ENCODE measurements at regions not wholly inside any gene's neighbourhood (a gene's known extent, or its start where the extent isn't known, plus 50 kb on each side); places are given as distances from the start of the nearest gene placed in this dataset.
"Not testable (repeated sequence)": the region's sequence is repeated elsewhere in the genome, so short reads cannot be mapped to it uniquely, and the experiment has no call there.

DNA sequence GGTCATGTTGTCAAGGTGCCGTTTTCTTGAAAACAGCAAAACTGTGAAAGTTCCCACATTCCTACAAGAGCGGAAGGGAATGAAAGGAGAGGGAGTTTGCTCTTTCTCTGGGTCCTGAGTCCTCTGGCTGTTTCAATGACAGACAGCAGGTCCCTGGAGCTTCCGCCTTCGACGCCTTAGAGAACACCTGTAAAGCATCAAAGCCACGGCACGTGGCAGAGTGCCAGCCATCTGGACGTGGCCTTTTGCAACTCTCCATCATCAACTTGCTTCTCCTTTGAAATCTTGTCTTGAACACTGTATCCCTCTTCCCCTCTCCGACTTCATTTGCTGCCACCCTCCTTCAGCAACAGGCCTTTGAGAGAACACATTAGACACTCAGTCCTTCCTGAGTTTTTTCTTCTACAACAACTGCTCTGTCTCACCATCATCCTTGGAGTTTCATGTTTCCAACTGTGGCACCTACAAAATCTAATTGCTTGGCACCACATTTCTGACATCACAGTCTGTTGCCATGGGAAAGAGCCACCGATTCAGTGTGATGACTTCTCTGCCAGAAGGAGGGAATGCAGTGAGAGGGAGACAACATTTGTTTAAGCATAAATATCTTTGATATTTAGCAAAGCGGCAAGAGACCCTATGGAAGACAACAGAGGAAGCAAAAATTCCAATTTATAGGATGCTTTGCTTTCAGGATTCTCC lies 204.9 kb upstream of the PTER start:
- H3K27ac Mint-ChIP-seq, result no peak overlapping the region
- no peaks in the 10 kb centered on the region for H3K36me3 Mint-ChIP-seq (ENCODE audit: insufficient read depth)
- no peak for TF ChIP-seq CTCF (IDR thresholded peaks at IDR 0.05; ENCODE audit: unreplicated experiment)
- no peak overlapping the region for H3K4me3 Mint-ChIP-seq (ENCODE audit: low read depth)
- H3K4me1 Mint-ChIP-seq (ENCODE audit: low read depth), result no peaks in the 10 kb centered on the region
- H3K27me3 Mint-ChIP-seq, result no peaks in the 10 kb centered on the region
- DNase-seq (ENCODE audit: low spot score, unreplicated experiment), result no peak
- H3K9me3 Mint-ChIP-seq (ENCODE audit: low read depth), result peaks cover 4% of the 10 kb centered on the region

- TF ChIP-seq CTCF (IDR thresholded peaks at IDR 0.05; ENCODE audit: unreplicated experiment), result no peak
- H3K4me1 Mint-ChIP-seq (ENCODE audit: low read depth), result no peaks in the 10 kb centered on the region
- no peaks in the 10 kb centered on the region for H3K36me3 Mint-ChIP-seq (ENCODE audit: insufficient read depth)
- H3K27me3 Mint-ChIP-seq, result no peaks in the 10 kb centered on the region
- no peak overlapping the region for H3K4me3 Mint-ChIP-seq (ENCODE audit: low read depth)
- H3K27ac Mint-ChIP-seq, result no peak overlapping the region
- no peak for DNase-seq (ENCODE audit: low spot score, unreplicated experiment)
- H3K9me3 Mint-ChIP-seq (ENCODE audit: low read depth), result peaks cover 4% of the 10 kb centered on the region
Measured at GRCh38 chr10:16232441-16232840, 204.4 kb upstream of the PTER start.

DNA sequence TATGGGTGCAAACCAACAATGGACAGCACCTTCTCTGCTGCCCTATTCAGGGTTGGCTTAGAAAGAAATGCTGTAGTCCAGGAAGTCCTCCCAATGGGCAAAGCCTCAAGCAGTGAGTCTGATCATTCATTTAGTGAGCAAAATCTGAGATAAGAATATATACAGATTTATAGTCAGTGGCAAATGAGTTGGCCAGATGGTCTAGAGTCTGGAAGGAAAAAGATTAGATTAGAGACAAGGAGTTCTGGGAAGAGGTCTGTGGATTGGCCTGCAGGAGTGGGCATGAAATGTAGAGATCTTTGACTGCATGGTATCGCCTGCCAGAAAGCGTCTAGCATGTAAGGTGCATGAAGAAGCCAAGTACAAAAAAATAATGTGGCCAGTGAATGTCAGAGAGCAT lies 201.9 kb upstream of the PTER start:
- Mint-ChIP-seq H3K4me1 (ENCODE audit: low read depth) (no peaks in the 10 kb centered on the region), H3K27me3 (no peaks in the 10 kb centered on the region)

DNA sequence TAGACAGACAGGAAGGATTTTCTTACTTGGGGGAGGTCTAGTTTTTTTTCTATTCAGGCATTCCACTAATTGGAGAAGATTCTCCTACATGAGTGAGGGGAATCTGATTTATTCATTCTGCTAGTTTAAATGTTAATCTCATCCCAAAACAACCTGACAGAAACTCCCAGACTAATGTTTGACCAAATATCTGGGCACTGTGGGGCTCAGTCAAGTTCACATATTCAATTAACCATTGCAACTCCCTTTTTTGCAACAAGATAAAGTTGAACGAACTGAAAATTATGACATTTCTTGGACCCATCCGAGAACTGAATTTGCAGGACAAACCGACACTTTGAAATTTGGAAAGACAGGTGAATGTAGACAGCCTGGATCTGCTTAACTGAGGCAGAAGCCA lies 194.4 kb upstream of the PTER start:
- DNase-seq (ENCODE audit: low spot score, unreplicated experiment), result no peak
- Mint-ChIP-seq H3K4me1 (ENCODE audit: low read depth) (no peaks in the 10 kb centered on the region), H3K36me3 (ENCODE audit: insufficient read depth) (no peaks in the 10 kb centered on the region), H3K9me3 (ENCODE audit: low read depth) (peaks cover 4% of the 10 kb centered on the region), H3K27ac (no peak overlapping the region), H3K4me3 (ENCODE audit: low read depth) (no peak overlapping the region), H3K27me3 (no peaks in the 10 kb centered on the region)
- no peak for TF ChIP-seq CTCF (IDR thresholded peaks at IDR 0.05; ENCODE audit: unreplicated experiment)

More for the DNA sequence above, 201.9 kb upstream of the PTER start:
- DNase-seq (ENCODE audit: low spot score, unreplicated experiment), result no peak
- Mint-ChIP-seq H3K9me3 (ENCODE audit: low read depth) (peaks cover under 1% of the 10 kb centered on the region), H3K4me3 (ENCODE audit: low read depth) (no peak overlapping the region), H3K36me3 (ENCODE audit: insufficient read depth) (no peaks in the 10 kb centered on the region), H3K27ac (no peak overlapping the region)
- TF ChIP-seq CTCF (IDR thresholded peaks at IDR 0.05; ENCODE audit: unreplicated experiment), result no peak

- Mint-ChIP-seq H3K9me3 (ENCODE audit: low read depth) (peaks cover 4% of the 10 kb centered on the region), H3K27me3 (no peaks in the 10 kb centered on the region), H3K36me3 (ENCODE audit: insufficient read depth) (no peaks in the 10 kb centered on the region), H3K4me3 (ENCODE audit: low read depth) (no peak overlapping the region), H3K27ac (no peak overlapping the region), H3K4me1 (ENCODE audit: low read depth) (no peaks in the 10 kb centered on the region)
- no peak for TF ChIP-seq CTCF (IDR thresholded peaks at IDR 0.05; ENCODE audit: unreplicated experiment)
- no peak for DNase-seq (ENCODE audit: low spot score, unreplicated experiment)
Measured at GRCh38 chr10:16242859-16243613, 193.8 kb upstream of the PTER start.

DNA sequence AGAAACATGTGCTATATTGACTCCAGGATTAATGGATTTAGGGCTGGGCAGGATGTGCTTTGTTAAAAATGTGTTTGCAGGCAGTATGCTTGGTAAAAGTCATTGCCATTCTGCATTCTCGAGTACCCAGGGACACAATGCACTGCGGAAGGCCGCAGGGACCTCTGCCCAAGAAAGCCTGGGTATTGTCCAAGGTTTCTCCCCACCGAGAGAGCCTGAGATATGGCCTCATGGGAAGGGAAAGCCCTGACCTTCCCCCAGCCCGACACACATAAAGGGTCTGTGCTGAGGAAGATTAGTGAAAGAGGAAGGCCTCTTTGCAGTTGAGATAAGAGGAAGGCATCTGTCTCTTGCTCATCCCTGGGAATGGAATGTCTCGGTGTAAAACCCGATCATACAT lies 186.7 kb upstream of the PTER start:
- peak overlapping the region; percentile 77 for H3K27ac Mint-ChIP-seq
- not testable (repeated sequence) for DNase-seq (ENCODE audit: low spot score, unreplicated experiment); H3K36me3 Mint-ChIP-seq (ENCODE audit: insufficient read depth); H3K27me3 Mint-ChIP-seq; H3K4me3 Mint-ChIP-seq (ENCODE audit: low read depth)
- H3K4me1 Mint-ChIP-seq (ENCODE audit: low read depth), result peaks cover 16% of the 10 kb centered on the region
- peaks cover 34% of the 10 kb centered on the region for H3K9me3 Mint-ChIP-seq (ENCODE audit: low read depth)
